ENCODE measurements at regions not wholly inside any gene's neighbourhood (a gene's known extent, or its start where the extent isn't known, plus 50 kb on each side); places are given as distances from the start of the nearest gene placed in this dataset.

DNA sequence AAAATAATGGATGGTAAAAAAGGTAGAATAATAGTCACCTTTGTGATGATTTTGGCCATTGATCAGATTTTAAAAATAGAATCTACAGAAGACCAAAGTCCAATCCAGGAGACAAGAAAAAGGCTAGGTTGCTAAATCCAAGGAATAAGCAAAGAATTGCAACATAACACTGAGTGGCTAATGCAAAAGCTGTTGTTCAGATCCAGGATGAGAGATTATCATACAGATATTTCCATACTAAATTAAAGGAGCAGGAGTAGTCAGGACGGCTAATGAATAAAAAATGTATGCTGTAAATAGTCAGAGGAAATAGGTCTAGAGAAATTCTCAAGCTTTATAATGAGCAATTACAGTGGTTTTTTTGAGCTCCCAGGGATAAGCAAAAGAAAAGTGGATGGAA, 745.9 kb upstream of the ACVR2A start:
- no peak for DNase-seq

GRCh38 chr2:147097747-147098146, 747.1 kb upstream of the ACVR2A start:
- DNase-seq: no peak

DNA sequence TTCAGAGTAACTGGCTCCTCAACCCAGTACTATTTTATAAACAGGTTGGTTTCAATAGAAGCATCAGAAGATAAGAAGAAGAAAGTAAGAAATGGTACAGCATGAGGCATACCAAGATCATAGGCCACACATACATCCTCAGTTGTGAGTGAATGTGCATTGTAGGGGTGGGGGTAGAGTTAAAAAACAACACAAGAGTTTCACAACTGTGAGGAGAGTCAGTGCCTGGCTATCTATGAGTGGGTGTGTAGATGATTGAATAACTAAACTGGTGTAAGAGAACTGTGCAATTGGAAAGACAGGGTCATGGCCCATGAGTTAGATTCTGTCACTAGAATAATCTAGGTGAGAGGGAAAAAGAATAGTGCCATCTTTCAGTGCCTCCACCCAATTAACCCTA, 748.2 kb upstream of the ACVR2A start:
- no peak for DNase-seq

DNA sequence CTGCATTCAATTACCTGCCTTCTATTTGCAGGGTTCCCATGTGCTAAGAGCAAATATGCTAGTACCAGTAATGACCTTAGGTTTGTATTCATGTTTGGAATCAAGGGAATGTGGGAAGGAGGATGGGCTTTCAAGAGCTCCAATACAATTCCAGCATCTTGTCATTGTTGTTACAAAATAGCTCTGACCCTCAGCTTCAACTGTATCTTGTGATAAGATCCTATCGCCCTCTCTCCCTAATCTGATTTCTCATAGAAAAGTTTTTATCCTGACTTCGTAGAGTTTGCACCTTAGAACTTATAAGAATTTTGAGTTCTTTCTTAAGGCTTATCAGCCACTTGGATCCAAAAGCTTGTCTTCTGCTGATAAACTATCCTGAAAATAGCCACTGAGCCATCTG, 749.5 kb upstream of the ACVR2A start:
- DNase-seq: no peak

GRCh38 chr2:147094077-147094476, 750.8 kb upstream of the ACVR2A start:
- no peak for DNase-seq

DNA sequence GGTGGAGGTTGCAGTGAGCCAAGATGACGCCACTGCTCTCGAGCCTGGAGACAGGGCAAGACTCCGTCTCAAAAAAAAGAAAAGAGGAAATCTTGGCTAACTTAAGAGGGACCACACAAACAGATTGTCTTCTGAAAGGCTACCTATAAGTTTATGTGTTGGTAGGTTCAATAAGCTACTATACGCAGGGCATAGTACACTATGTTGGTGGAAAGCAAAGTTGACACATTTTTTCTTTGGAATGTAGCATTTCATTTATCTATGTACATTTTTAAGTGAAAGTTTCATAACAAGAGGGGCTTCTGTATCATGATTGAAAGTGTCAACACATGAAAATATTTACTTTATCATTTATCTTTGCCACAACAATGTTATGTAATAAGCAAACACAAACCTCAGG, 752.6 kb upstream of the ACVR2A start:
- DNase-seq: no peak

DNA sequence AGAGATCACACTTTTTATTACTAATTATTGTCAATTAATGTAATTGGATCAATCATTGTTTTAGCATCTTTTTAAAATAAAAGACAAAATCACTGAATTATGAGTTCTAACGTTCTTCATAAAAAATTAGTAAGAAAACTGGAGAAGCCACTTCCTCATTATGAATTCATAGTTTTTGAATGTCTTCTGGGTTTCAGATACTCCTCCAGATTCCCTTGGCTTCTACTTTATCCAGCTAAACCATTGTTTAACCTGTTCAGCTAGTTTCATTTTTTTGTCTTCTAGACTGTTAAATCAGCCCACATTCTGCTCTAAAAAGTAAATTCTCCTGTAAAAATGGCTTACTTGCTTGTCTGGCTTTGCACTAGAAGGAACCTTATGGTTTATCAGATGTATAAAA, 753.4 kb upstream of the ACVR2A start:
- DNase-seq: no peak

- no peak for DNase-seq
Observed at GRCh38 chr2:147088871-147089270, 756.0 kb upstream of the ACVR2A start.

- DNase-seq: no peak
Observed at GRCh38 chr2:147086715-147087114, 758.1 kb upstream of the ACVR2A start.

DNA sequence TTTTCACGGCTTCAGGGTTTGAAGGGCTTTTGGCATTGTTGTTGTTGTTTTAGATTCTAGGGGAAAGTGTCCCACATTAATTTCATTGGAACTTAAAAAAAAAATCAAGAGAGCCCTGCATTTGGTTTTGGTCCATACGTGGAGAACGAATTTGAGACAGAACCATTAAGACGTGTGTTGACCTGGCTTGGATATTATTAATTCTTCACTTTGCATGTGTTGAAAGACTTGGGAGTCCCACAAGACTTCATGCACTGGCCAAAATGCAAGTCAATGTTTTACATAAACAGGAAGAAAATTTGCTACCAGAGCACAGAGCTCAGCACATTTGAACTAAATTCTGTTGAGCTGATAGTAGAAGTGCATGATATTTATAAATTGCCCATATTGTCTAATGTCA, 761.2 kb upstream of the ACVR2A start:
- no peak for DNase-seq

GRCh38 chr2:147082850-147083522, 761.8 kb upstream of the ACVR2A start:
- DNase-seq: peak; percentile 53

GRCh38 chr2:147081831-147082230, 763.0 kb upstream of the ACVR2A start:
- no peak for DNase-seq

DNA sequence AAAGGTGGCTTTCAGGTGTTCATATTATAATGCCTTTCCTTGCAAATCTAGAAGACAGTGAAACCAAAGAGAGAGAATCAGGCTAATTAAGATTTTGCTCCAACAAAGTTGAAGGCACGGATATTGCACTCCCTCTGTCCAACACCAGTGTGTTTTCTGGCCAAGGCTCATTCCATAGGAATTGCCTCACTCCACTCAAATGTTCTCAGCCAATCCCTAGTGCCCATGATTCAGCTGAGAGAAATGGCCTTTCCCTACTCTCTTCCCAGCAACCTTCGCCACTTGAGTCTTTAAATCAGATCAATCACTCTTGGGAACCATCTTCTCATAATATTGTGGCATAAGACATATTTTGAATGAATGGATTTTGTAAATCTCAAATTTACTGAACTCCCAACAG, 768.2 kb upstream of the ACVR2A start:
- DNase-seq: no peak

DNA sequence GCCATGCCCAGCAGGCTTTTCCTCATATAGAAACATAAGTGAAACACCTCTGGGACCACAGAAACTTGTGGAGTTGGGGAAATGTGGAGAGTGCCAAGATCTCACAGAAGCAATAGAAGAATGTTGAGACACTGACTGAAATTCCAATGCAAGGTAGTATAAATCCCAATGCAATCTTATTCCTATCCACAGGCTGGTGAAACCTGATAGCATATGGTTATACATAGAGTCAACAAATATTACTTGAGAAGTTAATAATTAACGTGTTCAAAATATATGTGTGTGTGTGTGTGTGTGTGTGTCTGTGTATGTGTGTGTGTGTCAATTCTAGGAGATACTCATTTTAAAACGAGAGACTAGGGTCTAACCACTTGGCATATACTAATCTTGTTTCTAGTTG, 776.8 kb upstream of the ACVR2A start:
- DNase-seq: no peak

GRCh38 chr2:147067136-147067535, 777.7 kb upstream of the ACVR2A start:
- no peak for DNase-seq

DNA sequence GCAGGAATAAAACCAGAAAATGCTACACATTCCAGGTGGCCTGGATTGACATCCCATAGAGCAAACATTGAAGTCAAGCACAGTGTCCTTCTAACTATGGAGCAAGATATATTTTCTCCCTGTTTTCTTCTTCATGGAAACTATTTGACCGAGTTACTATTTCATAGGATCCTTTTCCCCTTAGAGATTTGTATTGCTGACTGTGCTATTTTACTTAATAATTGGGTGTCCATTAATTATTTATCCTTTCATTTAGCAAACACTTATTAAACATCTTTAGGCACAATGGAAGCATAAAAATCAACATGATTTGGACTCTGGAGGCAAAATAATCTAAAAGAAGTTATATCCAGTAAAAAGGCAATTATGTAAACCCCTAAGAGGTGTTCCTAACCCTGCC, 782.8 kb upstream of the ACVR2A start:
- no peak for DNase-seq

DNA sequence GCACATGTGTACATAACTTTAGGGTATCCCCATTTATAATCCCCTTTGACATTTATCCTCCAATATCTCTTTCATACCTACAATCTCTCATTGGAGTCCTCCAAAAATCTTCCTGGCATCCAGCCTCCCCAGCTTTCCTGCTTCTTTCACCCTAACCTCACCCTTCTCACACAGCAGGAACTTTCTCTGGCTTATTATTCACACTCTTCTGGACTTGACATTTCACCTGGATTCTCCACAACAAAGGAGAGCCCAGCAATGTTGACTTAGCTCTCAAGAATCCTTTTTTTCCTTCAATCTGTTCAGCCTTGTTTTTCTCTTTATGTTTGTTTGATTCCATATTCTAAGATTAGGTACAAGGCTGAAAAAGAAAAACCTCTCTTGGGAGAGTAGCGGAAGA, 783.6 kb upstream of the ACVR2A start:
- DNase-seq: no peak

GRCh38 chr2:147057892-147058490, 786.8 kb upstream of the ACVR2A start:
- DNase-seq: no peak

GRCh38 chr2:147051814-147052213, 793.0 kb upstream of the ACVR2A start:
- DNase-seq: no peak

- no peak for DNase-seq
Observed at GRCh38 chr2:147051248-147051647, 793.6 kb upstream of the ACVR2A start.

DNA sequence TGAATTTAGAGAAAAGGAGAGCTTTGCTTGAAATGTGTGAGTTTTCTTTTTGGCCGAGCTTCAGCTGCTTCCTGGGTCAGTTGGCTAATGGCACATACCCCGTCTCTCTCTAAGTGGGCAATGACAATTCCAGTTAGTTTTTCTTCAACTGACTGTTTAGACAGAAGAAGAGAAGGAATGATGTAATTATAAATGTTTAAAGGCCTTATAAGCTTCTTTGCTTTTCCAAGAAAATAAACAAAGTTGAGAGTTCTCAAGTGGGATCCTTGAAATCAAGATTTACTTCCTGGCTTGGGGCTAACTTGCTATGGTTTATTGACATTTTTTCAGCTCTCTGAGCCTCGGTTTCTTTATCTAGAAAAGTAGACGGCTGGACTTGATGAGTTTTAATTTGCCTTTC, 794.9 kb upstream of the ACVR2A start:
- no peak for DNase-seq

DNA sequence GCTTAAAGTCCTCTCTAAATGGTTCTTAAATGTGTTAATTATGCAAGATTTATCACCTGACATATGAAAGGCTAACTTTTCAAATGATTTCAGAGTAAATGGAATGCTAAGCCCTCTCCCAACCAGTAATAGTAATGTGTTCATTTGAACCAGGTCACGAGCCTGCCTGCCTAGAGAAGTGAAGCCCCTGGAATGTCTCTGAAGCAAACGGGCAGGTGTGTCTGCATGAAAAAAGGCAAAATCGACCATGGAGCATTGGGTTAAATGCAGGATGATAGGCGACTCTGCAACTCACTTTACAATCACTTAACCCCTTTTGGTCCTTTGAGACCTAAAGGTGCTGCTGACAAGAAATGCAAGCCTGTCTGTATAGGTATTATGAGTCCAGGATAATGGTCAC, 798.4 kb upstream of the ACVR2A start:
- DNase-seq: no peak

- DNase-seq: peak; percentile 21
Observed at GRCh38 chr2:147045113-147045512, 799.7 kb upstream of the ACVR2A start.

- DNase-seq: no peak
Observed at GRCh38 chr2:147041121-147041494, 803.7 kb upstream of the ACVR2A start.
